C4-2B (cell line): ENCODE measurements at regions not wholly inside any gene's neighbourhood (a gene's known extent, or its start where the extent isn't known, plus 50 kb on each side); places are given as distances from the start of the nearest gene placed in this dataset.

ENCODE experiments used
- CTCF ChIP-seq: fragments of 450-650 bp; conservative IDR thresholded peaks from 2 replicates; pipeline ENCODE4 v1.5.1; 2017; ENCODE audit warnings: mild to moderate bottlenecking
- ZFX ChIP-seq: fragments of 450-650 bp; IDR thresholded peaks from 2 replicates; pipeline ENCODE4 v1.6.1; 2017

- TF ChIP-seq CTCF = no peak
- TF ChIP-seq ZFX = no peak
Observed at GRCh38 chr14:105773584-105773983, 247.2 kb downstream of the TMEM121 start.
